ENCODE measurements at regions not wholly inside any gene's neighbourhood (a gene's known extent, or its start where the extent isn't known, plus 50 kb on each side); places are given as distances from the start of the nearest gene placed in this dataset.

- ATAC-seq (no peak), FAIRE-seq (no peak), DNase-seq (ENCODE audit: low read depth in 1 of 2, low spot score in 1 of 2) (no peak)
- no peak overlapping the region for H3K27ac ChIP-seq
- no peak for TF ChIP-seq ESRRA (IDR thresholded peaks at IDR 0.05; ENCODE audit: borderline replicate concordance, low read length)
- TF ChIP-seq JUNB (IDR thresholded peaks at IDR 0.05): no peak
- no peak for TF ChIP-seq HES2 (IDR thresholded peaks at IDR 0.05)
- TF ChIP-seq HOXB5 (CRISPR knock-in tag; IDR thresholded peaks at IDR 0.05): no peak
- no peak for TF ChIP-seq CBX2 (IDR thresholded peaks at IDR 0.05; ENCODE audit: borderline replicate concordance, low read depth)
- TF ChIP-seq, protein P1, sequence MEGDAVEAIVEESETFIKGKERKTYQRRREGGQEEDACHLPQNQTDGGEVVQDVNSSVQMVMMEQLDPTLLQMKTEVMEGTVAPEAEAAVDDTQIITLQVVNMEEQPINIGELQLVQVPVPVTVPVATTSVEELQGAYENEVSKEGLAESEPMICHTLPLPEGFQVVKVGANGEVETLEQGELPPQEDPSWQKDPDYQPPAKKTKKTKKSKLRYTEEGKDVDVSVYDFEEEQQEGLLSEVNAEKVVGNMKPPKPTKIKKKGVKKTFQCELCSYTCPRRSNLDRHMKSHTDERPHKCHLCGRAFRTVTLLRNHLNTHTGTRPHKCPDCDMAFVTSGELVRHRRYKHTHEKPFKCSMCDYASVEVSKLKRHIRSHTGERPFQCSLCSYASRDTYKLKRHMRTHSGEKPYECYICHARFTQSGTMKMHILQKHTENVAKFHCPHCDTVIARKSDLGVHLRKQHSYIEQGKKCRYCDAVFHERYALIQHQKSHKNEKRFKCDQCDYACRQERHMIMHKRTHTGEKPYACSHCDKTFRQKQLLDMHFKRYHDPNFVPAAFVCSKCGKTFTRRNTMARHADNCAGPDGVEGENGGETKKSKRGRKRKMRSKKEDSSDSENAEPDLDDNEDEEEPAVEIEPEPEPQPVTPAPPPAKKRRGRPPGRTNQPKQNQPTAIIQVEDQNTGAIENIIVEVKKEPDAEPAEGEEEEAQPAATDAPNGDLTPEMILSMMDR (IDR thresholded peaks at IDR 0.05): no peak
- TF ChIP-seq RAD21 (conservative IDR thresholded peaks at IDR 0.05 in 1 of 2, IDR thresholded peaks at IDR 0.05 in 1 of 2): no peak
- no peak for TF ChIP-seq PBX3 (IDR thresholded peaks at IDR 0.05)
- no peak for TF ChIP-seq ATOH8 (CRISPR knock-in tag; IDR thresholded peaks at IDR 0.05; ENCODE audit: low read depth)
- no peak for TF ChIP-seq FOSB (CRISPR knock-in tag; IDR thresholded peaks at IDR 0.05)
- TF ChIP-seq TP53 (CRISPR knock-in tag; IDR thresholded peaks at IDR 0.05): no peak
- TF ChIP-seq EP300 (IDR thresholded peaks at IDR 0.05): no peak
- TF ChIP-seq POLR2A (IDR thresholded peaks at IDR 0.05; ENCODE audit: low read length): no peak
- TF ChIP-seq HOXB13 (CRISPR knock-in tag; IDR thresholded peaks at IDR 0.05; ENCODE audit: low read depth): no peak
- 94% methylated on average over 6 of the region's 7 CpGs for WGBS (ENCODE audit: missing lambda C conversion rate)
- no peaks in the 10 kb centered on the region for H3K9me3 ChIP-seq
- ChIA-PET CTCF (no interaction called here), POLR2A (no interaction called here)
- H3K4me1 ChIP-seq: peaks cover 6% of the 10 kb centered on the region; the same call in 2 of the 3 replicates
- no peak overlapping the region for H3K4me3 ChIP-seq
- H3K4me2 ChIP-seq: no peak overlapping the region
Observed at GRCh38 chrX:104329731-104330130, 75.0 kb upstream of the ESX1 start.

DNA sequence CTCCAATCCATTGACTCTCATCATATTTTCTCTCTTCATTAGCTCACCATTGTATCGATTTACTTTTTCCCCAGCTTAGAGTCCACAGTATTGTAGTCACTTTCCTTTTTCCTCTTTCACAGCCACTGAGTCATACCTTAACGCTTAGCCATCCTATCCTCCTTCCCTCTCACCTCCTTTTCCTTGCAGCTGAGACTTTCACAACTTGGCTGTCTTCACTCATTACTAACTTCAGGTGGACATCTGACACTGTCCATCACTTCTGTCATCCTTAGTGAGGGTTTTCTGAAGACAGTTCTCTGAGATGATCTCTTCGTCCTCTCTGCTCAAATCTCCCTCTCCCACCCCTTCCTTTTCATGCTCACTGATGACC, 70.5 kb upstream of the ESX1 start:
- H3K4me2 ChIP-seq: no peak overlapping the region; the same call in 2 of the 3 replicates
- H3K4me1 ChIP-seq: peaks cover 8% of the 10 kb centered on the region; the same call in 2 of the 3 replicates
- POLR2A ChIA-PET: no interaction called here
- 20% methylated on average over 3 of the region's 3 CpGs for WGBS (ENCODE audit: missing lambda C conversion rate)
- DNase-seq (ENCODE audit: low read depth in 1 of 2, low spot score in 1 of 2) (no peak), ATAC-seq (no peak), FAIRE-seq (peak; percentile 74)
- CTCF ChIA-PET: no interaction called here
- TF ChIP-seq TFCP2L1 (CRISPR knock-in tag; IDR thresholded peaks at IDR 0.05) (no peak), HMGXB4 (CRISPR knock-in tag; IDR thresholded peaks at IDR 0.05; ENCODE audit: borderline replicate concordance) (no peak), ELK1 (IDR thresholded peaks at IDR 0.05; ENCODE audit: low read depth, low read length) (no peak), ESRRA (IDR thresholded peaks at IDR 0.05; ENCODE audit: borderline replicate concordance, low read length) (no peak), ZFP36 (IDR thresholded peaks at IDR 0.05; ENCODE audit: borderline replicate concordance, partially characterized antibody) (no peak), EP300 (IDR thresholded peaks at IDR 0.05) (no peak)
- H3K27ac ChIP-seq: no peak overlapping the region
- no peak overlapping the region for H3K4me3 ChIP-seq
- H3K9me3 ChIP-seq: no peaks in the 10 kb centered on the region

All from A549 (cell line).